ENCODE measurements at regions not wholly inside any gene's neighbourhood (a gene's known extent, or its start where the extent isn't known, plus 50 kb on each side); places are given as distances from the start of the nearest gene placed in this dataset.

GRCh38 chr3:117660941-117661817 is 951.6 kb downstream of the TUSC7 start:
- intact Hi-C loops (cut with micrococcal nuclease), result no loop called here
- Histone ChIP-seq H3K36me3 (no peaks in the 10 kb centered on the region), H3K4me3 (no peak overlapping the region)

DNA sequence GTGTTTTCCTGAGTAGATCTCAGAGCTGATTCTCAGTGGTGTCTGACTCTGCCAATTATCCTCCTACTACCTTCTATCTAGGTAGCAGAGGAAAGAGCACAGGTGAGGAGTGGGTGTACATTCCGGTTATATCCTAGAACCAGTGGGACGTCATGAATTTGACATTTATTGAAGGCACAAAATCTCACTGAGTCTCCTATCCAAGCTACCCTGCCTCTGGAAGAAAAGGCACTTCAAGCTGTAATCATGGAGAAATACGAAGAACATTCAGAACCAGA is 952.2 kb downstream of the TUSC7 start:
- TF ChIP-seq, protein P1, sequence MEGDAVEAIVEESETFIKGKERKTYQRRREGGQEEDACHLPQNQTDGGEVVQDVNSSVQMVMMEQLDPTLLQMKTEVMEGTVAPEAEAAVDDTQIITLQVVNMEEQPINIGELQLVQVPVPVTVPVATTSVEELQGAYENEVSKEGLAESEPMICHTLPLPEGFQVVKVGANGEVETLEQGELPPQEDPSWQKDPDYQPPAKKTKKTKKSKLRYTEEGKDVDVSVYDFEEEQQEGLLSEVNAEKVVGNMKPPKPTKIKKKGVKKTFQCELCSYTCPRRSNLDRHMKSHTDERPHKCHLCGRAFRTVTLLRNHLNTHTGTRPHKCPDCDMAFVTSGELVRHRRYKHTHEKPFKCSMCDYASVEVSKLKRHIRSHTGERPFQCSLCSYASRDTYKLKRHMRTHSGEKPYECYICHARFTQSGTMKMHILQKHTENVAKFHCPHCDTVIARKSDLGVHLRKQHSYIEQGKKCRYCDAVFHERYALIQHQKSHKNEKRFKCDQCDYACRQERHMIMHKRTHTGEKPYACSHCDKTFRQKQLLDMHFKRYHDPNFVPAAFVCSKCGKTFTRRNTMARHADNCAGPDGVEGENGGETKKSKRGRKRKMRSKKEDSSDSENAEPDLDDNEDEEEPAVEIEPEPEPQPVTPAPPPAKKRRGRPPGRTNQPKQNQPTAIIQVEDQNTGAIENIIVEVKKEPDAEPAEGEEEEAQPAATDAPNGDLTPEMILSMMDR (IDR thresholded peaks at IDR 0.05; ENCODE audit: borderline replicate concordance), result no peak
- H3K36me3 ChIP-seq, result no peaks in the 10 kb centered on the region
- no peak overlapping the region for H3K27ac ChIP-seq (replicated peaks)
- no peak for DNase-seq
- intact Hi-C loops (cut with micrococcal nuclease), result no loop called here
- no peaks in the 10 kb centered on the region for H3K9me3 ChIP-seq (replicated peaks)
- H3K27me3 ChIP-seq (ENCODE audit: low read depth), result no peaks in the 10 kb centered on the region
- no peaks in the 10 kb centered on the region for H3K4me1 ChIP-seq
- H3K4me3 ChIP-seq, result no peak overlapping the region

More at GRCh38 chr3:117660941-117661817, 951.6 kb downstream of the TUSC7 start:
- Histone ChIP-seq H3K4me1 (no peaks in the 10 kb centered on the region), H3K9me3 (replicated peaks) (no peaks in the 10 kb centered on the region), H3K27me3 (ENCODE audit: low read depth) (no peaks in the 10 kb centered on the region), H3K27ac (replicated peaks) (no peak overlapping the region)
- DNase-seq, result no peak
- TF ChIP-seq, protein P1 (IDR thresholded peaks at IDR 0.05; ENCODE audit: borderline replicate concordance), result no peak

DNA sequence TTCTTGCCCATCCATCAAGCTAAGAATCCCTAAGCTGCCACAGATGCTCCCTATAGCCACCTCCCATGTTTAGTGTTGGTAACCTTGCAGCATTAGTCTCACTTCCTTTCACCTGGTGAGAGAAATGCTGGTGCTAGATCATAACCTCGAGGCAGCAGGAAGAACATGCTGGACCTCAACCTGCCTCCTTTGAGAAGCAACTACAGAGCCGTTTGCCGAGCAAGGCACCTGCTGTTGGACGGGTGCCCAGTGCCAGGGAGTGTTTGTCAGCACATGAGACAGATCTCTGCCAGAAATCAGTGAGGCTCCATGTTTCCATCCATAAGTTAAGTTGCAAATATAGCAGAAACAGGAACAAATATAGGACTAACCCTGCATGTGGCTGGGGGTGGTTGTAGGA is 955.7 kb downstream of the TUSC7 start:
- no peak for DNase-seq
- Histone ChIP-seq H3K4me1 (no peaks in the 10 kb centered on the region), H3K36me3 (no peaks in the 10 kb centered on the region), H3K27me3 (ENCODE audit: low read depth) (no peaks in the 10 kb centered on the region), H3K4me3 (no peak overlapping the region), H3K27ac (replicated peaks) (no peak overlapping the region), H3K9me3 (replicated peaks) (no peaks in the 10 kb centered on the region)
- TF ChIP-seq, protein P1 (IDR thresholded peaks at IDR 0.05; ENCODE audit: borderline replicate concordance), result no peak
- intact Hi-C loops (cut with micrococcal nuclease), result no loop called here

GRCh38 chr3:117666325-117666724 is 956.7 kb downstream of the TUSC7 start:
- DNase-seq, result no peak

DNA sequence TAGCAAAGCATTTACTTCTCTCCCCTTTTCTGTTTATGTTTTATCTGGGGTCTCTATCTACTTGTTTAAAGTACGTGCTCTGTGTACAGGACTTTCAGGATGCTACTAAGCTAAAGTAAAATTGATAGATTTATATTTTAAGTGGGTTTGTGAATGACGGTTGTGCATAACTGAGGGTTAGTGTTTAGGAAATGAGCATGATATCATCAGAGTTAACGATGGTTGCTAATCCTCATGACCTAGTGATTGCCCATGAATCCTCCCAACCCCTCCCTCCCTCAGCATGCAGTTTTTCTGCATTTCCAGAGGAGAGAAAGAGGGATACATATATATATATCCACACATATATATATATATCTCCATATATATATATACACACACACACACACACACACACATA is 957.2 kb downstream of the TUSC7 start:
- TF ChIP-seq, protein P1 (IDR thresholded peaks at IDR 0.05; ENCODE audit: borderline replicate concordance), result no peak
- Histone ChIP-seq H3K27ac (replicated peaks) (no peak overlapping the region), H3K4me1 (no peaks in the 10 kb centered on the region), H3K27me3 (ENCODE audit: low read depth) (no peaks in the 10 kb centered on the region), H3K4me3 (no peak overlapping the region), H3K36me3 (no peaks in the 10 kb centered on the region), H3K9me3 (replicated peaks) (no peaks in the 10 kb centered on the region)
- DNase-seq, result no peak
- intact Hi-C loops (cut with micrococcal nuclease), result no loop called here

More at GRCh38 chr3:117666325-117666724, 956.7 kb downstream of the TUSC7 start:
- H3K4me1 ChIP-seq, result no peaks in the 10 kb centered on the region
- no peak overlapping the region for H3K4me3 ChIP-seq
- no peaks in the 10 kb centered on the region for H3K36me3 ChIP-seq
- TF ChIP-seq, protein P1 (IDR thresholded peaks at IDR 0.05; ENCODE audit: borderline replicate concordance), result no peak
- H3K27ac ChIP-seq (replicated peaks), result no peak overlapping the region
- no peaks in the 10 kb centered on the region for H3K27me3 ChIP-seq (ENCODE audit: low read depth)
- intact Hi-C loops (cut with micrococcal nuclease), result no loop called here
- no peaks in the 10 kb centered on the region for H3K9me3 ChIP-seq (replicated peaks)
